OCI-LY7 (cell line): ENCODE measurements at regions not wholly inside any gene's neighbourhood (a gene's known extent, or its start where the extent isn't known, plus 50 kb on each side); places are given as distances from the start of the nearest gene placed in this dataset.

Experiments used
- BruUV-seq: library from RNA; stranded (reverse); fragments of 400-500 nt; replicated peaks from 2 replicates; lab custom pipeline; 2021; lab: Mats Ljungman, UMichigan
- CTCF ChIA-PET: fragments of 300-600 bp; sonication (Branson Sonifier 250); formaldehyde crosslinking; loops from one replicate; lab custom pipeline; 2022; ENCODE audit warnings: antibody characterized with exemption; ENCODE audit not compliant: unreplicated experiment; lab: Charles Lee
- POLR2A ChIA-PET: fragments of 300-600 bp; sonication (Branson Sonifier 250); formaldehyde crosslinking; loops from one replicate; lab custom pipeline; 2022; ENCODE audit warnings: antibody characterized with exemption; lab: Charles Lee
- DNase-seq: peaks from one replicate; pipeline ENCODE4 v3.0.0-alpha.2; 2015; ENCODE audit warnings: low spot score
- H2AFZ ChIP-seq: fragments of 200-600 bp; sonication (generic), shearing (Covaris generic); 2 replicates; pipeline ENCODE4 v1.6.1; 2014; ENCODE audit warnings: mild to moderate bottlenecking, antibody characterized with exemption, low read length, moderate library complexity
- H3K27ac ChIP-seq: fragments of 200-600 bp; sonication (generic); 2 replicates; pipeline ENCODE4 v1.5.1; 2014; ENCODE audit warnings: mixed run types, low read depth, mild to moderate bottlenecking, moderate library complexity, low read length, inconsistent platforms; ENCODE audit not compliant: poor library complexity, severe bottlenecking
- H3K36me3 ChIP-seq: fragments of 200-600 bp; sonication (generic); 2 replicates; pipeline ENCODE4 v1.6.1; 2014; ENCODE audit warnings: mild to moderate bottlenecking, antibody characterized with exemption, low read length, moderate library complexity, mixed read lengths; ENCODE audit not compliant: insufficient read depth
- H3K4me1 ChIP-seq: fragments of 200-600 bp; sonication (generic); 2 replicates; pipeline ENCODE4 v1.5.1; 2014; ENCODE audit warnings: mild to moderate bottlenecking, low read length; ENCODE audit not compliant: insufficient read depth, poor library complexity, severe bottlenecking
- H3K4me2 ChIP-seq: fragments of 200-600 bp; sonication (generic); 2 replicates; pipeline ENCODE4 v1.6.1; 2014; ENCODE audit warnings: mild to moderate bottlenecking, low read length
- H3K4me3 ChIP-seq: fragments of 200-600 bp; sonication (generic); 2 replicates; pipeline ENCODE4 v1.5.1; 2014; ENCODE audit warnings: mild to moderate bottlenecking, low read depth, low read length; ENCODE audit not compliant: poor library complexity, severe bottlenecking
- H3K79me2 ChIP-seq: fragments of 200-600 bp; sonication (generic); 2 replicates; pipeline ENCODE4 v1.6.1; 2016; ENCODE audit warnings: low read depth, mild to moderate bottlenecking, low read length, moderate library complexity, mixed read lengths; ENCODE audit not compliant: insufficient read depth
- H3K9me2 ChIP-seq: fragments of 200-600 bp; sonication (generic); 2 replicates; pipeline ENCODE4 v1.6.1; 2016; ENCODE audit warnings: mild to moderate bottlenecking, low read length, mixed read lengths; ENCODE audit not compliant: insufficient read depth
- H3K9me3 ChIP-seq: fragments of 200-600 bp; sonication (generic); 2 replicates; pipeline ENCODE4 v1.6.1; 2014; ENCODE audit warnings: mild to moderate bottlenecking, mixed run types, low read length, mixed read lengths
- H4K20me1 ChIP-seq: fragments of 200-600 bp; sonication (generic); 2 replicates; pipeline ENCODE4 v1.6.1; 2014; ENCODE audit warnings: mild to moderate bottlenecking, antibody characterized with exemption, low read length, moderate library complexity, mixed read lengths; ENCODE audit not compliant: insufficient read depth
- EZH2phosphoT487 ChIP-seq: fragments of 200-600 bp; sonication (generic); IDR thresholded peaks from 2 replicates; pipeline ENCODE4 v1.6.1; 2018; ENCODE audit warnings: low read depth, borderline replicate concordance, mild to moderate bottlenecking, mixed run types, antibody characterized with exemption, low read length, moderate library complexity, mixed read lengths
- intact Hi-C: fragments of 100-400 bp; cut with micrococcal nuclease; formaldehyde crosslinking; loops from one replicate; pipeline ENCODE4 v1.10.0; 2022; ENCODE audit not compliant: unreplicated experiment
- TF ChIP-seq, protein P1 (sequence below): fragments of 200-600 bp; sonication (generic); conservative IDR thresholded peaks from 2 replicates; pipeline ENCODE4 v1.5.1; 2014; ENCODE audit warnings: mild to moderate bottlenecking, antibody characterized with exemption, low read length, moderate library complexity, mixed read lengths

DNA sequence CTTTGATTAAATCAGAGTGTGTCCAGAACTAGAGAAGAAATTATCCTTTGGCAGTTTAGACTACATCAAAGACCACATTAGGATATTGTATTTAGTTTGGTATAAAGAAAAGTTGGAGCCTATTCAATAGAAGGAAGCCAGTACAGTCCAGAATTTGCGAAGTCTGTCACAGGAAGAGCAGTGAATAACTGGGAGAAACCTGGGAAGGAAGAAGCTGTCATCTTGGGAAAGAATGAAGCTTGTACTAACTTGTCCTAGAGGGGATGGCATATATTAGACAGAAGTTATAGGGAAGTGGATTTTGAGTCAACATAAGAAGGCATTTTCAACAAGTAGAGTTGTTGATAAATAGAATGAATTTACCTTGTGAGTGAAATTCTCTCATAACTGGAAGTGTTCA, 386.7 kb downstream of the LRIG3 start:
- H3K4me2 ChIP-seq, result no peak overlapping the region
- H2AFZ ChIP-seq, result no peak overlapping the region
- no TSS peak for BruUV-seq
- no peak overlapping the region for H3K27ac ChIP-seq
- H3K79me2 ChIP-seq, result no peaks in the 10 kb centered on the region
- H3K4me3 ChIP-seq, result no peak overlapping the region
- H3K9me3 ChIP-seq, result no peaks in the 10 kb centered on the region
- H4K20me1 ChIP-seq, result no peaks in the 10 kb centered on the region
- H3K36me3 ChIP-seq, result no peaks in the 10 kb centered on the region
- DNase-seq, result no peak
- ChIA-PET CTCF (no interaction called here), POLR2A (interaction anchor here (0.6 kb wide), 1 partner anchor 10 kb away, joined by 3 read pairs; no protein-coding TSS in a partner anchor)
- H3K9me2 ChIP-seq, result no peaks in the 10 kb centered on the region
- intact Hi-C loops, result no loop called here
- TF ChIP-seq EZH2phosphoT487, result no peak
- TF ChIP-seq, protein P1, sequence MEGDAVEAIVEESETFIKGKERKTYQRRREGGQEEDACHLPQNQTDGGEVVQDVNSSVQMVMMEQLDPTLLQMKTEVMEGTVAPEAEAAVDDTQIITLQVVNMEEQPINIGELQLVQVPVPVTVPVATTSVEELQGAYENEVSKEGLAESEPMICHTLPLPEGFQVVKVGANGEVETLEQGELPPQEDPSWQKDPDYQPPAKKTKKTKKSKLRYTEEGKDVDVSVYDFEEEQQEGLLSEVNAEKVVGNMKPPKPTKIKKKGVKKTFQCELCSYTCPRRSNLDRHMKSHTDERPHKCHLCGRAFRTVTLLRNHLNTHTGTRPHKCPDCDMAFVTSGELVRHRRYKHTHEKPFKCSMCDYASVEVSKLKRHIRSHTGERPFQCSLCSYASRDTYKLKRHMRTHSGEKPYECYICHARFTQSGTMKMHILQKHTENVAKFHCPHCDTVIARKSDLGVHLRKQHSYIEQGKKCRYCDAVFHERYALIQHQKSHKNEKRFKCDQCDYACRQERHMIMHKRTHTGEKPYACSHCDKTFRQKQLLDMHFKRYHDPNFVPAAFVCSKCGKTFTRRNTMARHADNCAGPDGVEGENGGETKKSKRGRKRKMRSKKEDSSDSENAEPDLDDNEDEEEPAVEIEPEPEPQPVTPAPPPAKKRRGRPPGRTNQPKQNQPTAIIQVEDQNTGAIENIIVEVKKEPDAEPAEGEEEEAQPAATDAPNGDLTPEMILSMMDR, result no peak
- H3K4me1 ChIP-seq, result no peaks in the 10 kb centered on the region

DNA sequence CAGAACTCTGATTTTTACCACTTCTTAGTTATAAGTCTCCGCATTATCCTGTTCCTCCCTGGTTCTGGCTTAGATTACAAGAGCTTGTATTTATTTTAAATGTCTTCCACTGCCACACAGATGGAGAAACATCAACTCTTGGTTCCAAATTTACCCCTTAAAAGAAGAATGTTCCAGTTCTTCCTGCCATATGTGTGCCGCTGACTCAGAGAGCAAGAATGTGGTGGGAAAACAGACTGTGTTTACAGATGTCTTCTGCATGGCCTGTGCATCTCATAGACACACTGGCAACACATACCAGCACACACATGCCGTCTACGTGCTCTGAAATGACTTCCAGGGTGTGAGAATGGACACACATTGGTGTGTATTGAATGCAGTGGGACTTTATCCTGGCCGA, 383.0 kb downstream of the LRIG3 start:
- ChIA-PET CTCF (no interaction called here), POLR2A (interaction anchor here (1.6 kb wide), 1 partner anchor 9 kb away, joined by 3 read pairs; no protein-coding TSS in a partner anchor)
- Histone ChIP-seq H2AFZ (no peak overlapping the region), H3K9me2 (no peaks in the 10 kb centered on the region), H3K9me3 (no peaks in the 10 kb centered on the region), H3K4me3 (no peak overlapping the region), H4K20me1 (no peaks in the 10 kb centered on the region), H3K27ac (no peak overlapping the region), H3K4me2 (no peak overlapping the region), H3K36me3 (no peaks in the 10 kb centered on the region), H3K79me2 (no peaks in the 10 kb centered on the region), H3K4me1 (no peaks in the 10 kb centered on the region)
- no peak for TF ChIP-seq EZH2phosphoT487
- TF ChIP-seq, protein P1, result no peak
- no TSS peak for BruUV-seq
- intact Hi-C loops, result no loop called here
- no peak for DNase-seq

DNA sequence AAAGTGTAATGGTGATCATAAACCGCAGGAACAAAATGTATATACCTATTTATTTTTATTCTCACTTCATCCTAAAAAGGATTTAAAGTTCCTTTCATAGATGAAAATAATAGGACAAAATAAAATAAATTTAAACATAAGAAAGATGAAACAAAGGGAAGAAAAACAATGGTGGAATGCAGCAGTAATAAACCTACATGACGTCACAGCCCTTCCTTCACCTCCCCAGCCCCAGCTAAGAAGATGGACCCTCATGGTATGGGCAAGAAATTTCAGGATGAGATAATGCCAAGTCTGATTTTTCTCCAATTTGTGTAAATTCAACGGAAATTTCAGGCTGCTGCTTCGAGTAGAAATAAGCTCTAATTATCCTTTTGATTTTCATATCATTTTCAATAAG, 381.0 kb downstream of the LRIG3 start:
- H3K36me3 ChIP-seq, result no peaks in the 10 kb centered on the region
- ChIA-PET POLR2A (no interaction called here), CTCF (no interaction called here)
- no peaks in the 10 kb centered on the region for H3K79me2 ChIP-seq
- H2AFZ ChIP-seq, result no peak overlapping the region
- no peak overlapping the region for H3K4me3 ChIP-seq
- TF ChIP-seq, protein P1, result no peak
- no peak for TF ChIP-seq EZH2phosphoT487
- no TSS peak for BruUV-seq
- intact Hi-C loops, result no loop called here
- no peaks in the 10 kb centered on the region for H3K9me3 ChIP-seq
- no peaks in the 10 kb centered on the region for H3K4me1 ChIP-seq
- H3K27ac ChIP-seq, result no peak overlapping the region
- DNase-seq, result no peak
- no peaks in the 10 kb centered on the region for H3K9me2 ChIP-seq
- no peaks in the 10 kb centered on the region for H4K20me1 ChIP-seq
- no peak overlapping the region for H3K4me2 ChIP-seq
